RPMI7951 (cell line): ENCODE measurements at regions not wholly inside any gene's neighbourhood (a gene's known extent, or its start where the extent isn't known, plus 50 kb on each side); places are given as distances from the start of the nearest gene placed in this dataset.
"Not testable (repeated sequence)": the region's sequence is repeated elsewhere in the genome, so short reads cannot be mapped to it uniquely, and the experiment has no call there.

Experiments
- DNase-seq: peaks from one replicate; pipeline ENCODE4 v3.0.0-alpha.2; 2012; ENCODE audit warnings: low read depth

GRCh38 chr1:146411923-146412322, 183.1 kb upstream of the NOTCH2NLA start:
- not testable (repeated sequence) for DNase-seq

GRCh38 chr1:146409817-146410441, 181.1 kb upstream of the NOTCH2NLA start:
- DNase-seq = peak; percentile 85

DNA sequence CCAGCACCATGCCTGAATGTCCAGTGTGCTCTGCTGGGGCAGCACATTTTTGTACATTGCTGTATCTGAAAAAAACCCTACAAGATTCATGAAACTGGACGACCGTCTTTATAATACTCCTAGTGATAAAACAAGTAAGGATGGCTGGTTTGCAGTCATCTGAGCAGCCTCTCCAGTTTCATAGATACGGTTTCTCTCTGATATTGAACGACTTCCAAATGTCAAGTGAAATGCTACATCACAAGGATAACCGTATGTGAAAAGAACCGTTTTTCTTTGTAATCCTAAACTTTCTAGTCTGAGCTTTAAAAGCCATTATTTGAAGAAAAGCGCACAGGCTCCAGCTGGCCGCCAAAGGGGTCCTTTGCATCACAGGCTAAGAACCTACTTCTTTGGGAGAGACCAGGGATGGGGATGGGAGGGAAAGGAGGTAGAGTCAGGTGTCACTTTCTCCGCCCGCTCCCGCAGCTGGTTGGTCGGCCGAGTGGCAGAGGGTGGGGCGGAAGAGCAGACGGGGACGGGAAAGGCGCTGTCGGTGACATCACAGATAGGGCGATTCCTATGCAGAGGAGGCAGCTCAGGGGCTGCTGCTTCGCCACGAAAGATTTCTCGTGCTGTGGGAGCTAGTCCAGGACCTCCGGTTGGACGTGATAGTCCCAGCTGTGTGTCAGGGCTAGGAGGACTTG, 180.4 kb upstream of the NOTCH2NLA start:
- DNase-seq = peak; percentile 39

- DNase-seq = not testable (repeated sequence)
Measured at GRCh38 chr1:146401281-146401825, 172.5 kb upstream of the NOTCH2NLA start.

DNA sequence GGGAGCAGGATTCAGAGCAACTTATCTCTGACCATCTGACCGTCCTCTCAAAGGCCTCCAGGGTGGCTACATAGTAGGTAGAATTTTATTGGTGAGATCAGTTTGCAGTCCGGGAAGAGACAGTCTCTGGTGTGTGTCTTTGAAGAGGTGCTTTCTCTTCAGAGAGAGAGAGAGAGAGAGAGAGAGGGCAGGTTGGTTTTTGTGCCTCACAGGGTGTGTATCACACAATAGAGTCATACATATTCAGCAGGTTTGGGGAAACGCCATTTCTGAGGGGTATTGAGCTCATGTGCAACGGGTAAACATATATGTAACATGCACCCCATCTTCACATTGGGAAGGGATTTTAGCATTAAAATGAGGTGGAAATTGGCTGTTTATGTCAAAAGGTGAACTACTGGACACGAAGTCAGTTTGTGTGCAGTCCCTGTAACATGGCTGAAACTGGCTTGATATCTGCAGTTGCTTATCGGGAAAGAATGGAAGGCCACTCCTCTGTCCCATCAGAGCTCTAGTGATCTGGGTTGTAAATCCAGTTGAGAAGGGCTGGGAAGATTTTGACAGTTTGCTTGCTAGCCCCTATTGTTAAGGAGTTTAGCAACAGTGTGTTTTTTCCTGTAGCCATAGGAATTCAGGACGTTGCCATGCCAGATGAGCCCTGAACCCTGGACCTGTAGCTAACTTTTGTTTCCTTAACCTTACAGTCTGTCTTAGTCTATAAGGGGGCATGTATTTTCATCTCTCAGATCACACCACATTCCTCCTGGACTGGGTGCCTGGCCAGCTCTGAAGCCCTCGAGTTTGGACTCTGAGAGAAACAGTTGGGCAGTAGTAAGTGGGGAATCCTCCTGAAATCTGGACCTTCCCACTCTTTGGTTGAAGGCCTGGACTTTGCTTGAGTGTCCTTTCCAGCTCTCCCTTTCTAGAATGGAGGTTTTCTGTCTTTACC, 171.6 kb upstream of the NOTCH2NLA start:
- not testable (repeated sequence) for DNase-seq

GRCh38 chr1:146399225-146399624, 170.4 kb upstream of the NOTCH2NLA start:
- DNase-seq = not testable (repeated sequence)

GRCh38 chr1:146396801-146397200, 168.0 kb upstream of the NOTCH2NLA start:
- DNase-seq = not testable (repeated sequence)

GRCh38 chr1:146396242-146396641, 167.4 kb upstream of the NOTCH2NLA start:
- not testable (repeated sequence) for DNase-seq

DNA sequence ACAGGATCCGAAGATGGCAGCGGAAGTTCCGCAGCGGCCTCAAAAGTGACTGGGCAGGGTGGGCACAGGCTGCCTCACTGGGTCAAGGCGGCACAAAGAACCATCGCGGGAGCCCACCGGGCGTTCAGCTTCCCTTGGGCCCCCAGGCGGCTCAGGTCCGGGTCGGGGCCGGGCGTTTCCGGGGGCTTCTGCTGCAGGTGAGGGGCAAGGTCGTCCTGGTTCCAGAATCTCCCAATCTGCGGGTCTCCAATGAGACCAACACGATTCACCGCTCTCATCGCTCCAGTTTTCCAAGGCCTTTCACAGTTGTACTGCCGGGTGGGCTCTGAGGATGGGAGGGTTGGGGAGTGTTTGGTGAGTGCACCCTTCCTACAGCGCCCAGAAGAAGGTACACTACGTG, 165.0 kb upstream of the NOTCH2NLA start:
- not testable (repeated sequence) for DNase-seq

- not testable (repeated sequence) for DNase-seq
Measured at GRCh38 chr1:146393154-146393553, 164.3 kb upstream of the NOTCH2NLA start.

DNA sequence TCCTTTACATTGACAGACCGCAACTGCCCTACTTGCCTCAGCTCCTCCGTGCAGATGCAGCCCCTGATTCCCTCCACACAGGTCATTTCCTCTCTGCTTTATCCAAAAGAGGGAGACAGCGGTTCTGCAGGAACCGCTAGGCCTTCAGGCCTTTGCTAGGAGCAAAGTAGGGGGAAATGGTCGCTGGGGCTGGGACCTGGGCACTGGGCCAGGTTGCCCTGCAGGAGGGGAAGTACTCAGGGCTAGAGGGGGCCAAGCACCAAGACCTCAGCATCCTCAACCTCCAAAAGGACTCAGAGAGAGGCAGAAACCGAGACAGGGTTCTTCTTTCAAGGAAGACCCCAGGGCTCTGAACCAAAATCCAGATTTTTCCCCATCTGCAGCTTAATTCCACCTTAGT, 160.4 kb upstream of the NOTCH2NLA start:
- DNase-seq = not testable (repeated sequence)

DNA sequence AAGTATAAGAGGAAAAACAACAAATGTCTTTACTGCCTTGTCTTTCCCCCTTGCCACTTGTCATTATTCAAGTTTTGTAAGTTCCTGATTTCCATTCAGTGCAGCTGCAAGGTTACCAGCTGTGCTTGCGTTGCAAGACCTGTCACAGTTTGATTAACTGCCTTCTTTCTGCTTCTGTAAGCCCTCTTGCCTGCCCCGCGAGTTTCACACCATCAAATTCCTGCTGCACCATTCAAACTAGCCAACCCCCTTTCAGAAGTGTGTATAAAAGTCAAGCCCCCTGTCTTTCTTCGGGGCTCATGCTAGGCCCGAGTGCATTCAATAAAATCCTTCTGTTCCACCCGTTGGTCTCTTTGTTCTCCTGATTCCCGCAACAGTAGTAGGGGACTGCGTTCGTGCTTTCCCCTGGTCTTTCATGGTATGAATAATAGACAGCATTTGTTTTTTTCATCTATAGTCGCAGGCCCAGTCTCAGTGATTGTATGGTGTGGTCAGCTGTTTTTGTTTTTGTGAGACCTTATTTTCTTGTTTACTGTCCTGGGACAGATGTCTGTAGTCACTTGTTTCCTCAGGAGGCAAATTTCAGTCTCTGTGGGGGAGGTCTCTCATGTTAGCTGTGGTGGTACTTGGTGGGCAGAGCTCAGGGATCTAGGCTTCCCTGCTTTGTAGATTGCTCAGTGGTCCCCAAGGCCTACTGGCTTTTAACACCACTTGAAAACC, 159.1 kb upstream of the NOTCH2NLA start:
- DNase-seq = peak; percentile 64

- peak; percentile 97 for DNase-seq
Measured at GRCh38 chr1:146386851-146387749, 158.3 kb upstream of the NOTCH2NLA start.

DNA sequence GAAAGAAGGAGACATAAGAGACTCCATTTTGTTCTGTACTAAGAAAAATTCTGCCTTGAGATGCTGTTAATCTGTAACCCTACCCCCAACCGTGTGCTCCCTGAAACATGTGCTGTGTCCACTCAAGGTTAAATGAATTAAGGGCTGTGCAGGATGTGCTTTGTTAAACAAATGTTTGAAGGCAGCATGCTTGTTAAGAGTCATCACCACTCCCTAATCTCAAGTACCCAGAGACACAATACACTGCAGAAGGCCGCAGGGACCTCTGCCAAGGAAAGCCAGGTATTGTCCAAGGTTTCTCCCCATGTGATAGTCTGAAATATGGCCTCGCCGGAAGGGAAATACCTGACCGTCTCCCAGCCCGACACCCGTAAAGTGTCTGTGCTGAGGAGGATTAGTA, 152.4 kb upstream of the NOTCH2NLA start:
- not testable (repeated sequence) for DNase-seq

DNA sequence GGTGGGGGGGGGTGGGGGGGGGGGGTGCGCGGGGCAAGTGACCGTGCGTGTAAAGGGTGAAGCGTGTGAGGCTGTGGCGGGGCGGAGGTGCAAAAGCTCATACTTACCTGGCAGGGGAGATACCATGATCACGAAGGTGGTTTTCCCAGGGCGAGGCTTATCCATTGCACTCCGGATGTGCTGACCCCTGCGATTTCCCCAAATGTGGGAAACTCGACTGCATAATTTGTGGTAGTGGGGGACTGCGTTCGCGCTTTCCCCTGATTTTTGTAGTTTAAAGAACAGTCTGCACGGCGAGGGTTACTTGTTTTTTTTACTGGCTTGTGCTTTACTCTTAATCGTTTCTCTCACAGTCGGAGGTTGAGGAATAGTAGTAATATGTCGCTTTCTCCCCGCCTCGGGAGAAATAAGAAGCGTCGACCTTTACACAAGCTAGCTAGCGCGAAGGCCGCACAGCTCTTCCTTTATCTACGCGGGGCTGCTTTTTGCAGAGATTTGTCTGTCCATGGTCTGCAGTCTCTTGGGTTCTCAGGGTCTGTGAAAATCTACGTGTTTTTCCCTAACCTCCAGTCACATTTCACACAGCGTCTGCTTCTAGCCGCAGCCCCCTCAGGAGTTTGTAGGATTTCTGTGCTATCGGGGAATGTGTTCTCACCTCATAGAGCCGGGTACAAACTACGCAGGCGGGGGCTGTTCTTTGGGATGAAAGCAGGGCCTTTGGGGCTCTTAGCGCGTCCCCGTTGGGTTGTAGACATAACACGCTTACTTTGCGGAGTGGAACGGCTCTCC, 148.1 kb upstream of the NOTCH2NLA start:
- DNase-seq = peak; percentile 99

GRCh38 chr1:146376309-146376707, 147.5 kb upstream of the NOTCH2NLA start:
- DNase-seq = peak; percentile 80

- not testable (repeated sequence) for DNase-seq
Measured at GRCh38 chr1:146375108-146375507, 146.3 kb upstream of the NOTCH2NLA start.

DNA sequence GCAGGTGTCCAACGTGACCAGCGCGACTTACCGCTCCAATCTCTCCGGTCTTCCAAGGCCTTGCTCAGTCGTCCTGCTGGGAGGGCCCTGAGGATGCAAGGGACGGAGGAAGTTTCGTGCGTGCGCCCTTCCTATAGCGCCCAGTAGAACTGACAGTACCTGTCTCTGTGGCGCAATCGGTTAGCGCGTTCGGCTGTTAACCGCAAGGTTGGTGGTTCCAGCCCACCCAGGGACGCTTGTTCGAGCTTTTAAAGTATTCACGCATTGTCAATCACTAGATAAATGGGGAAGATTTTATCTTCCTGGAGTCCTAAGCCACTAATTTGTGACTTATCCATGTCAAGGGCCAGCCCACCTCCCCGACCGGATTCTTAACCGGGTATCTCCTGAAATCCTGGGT, 141.1 kb upstream of the NOTCH2NLA start:
- DNase-seq = peak; percentile 29

DNA sequence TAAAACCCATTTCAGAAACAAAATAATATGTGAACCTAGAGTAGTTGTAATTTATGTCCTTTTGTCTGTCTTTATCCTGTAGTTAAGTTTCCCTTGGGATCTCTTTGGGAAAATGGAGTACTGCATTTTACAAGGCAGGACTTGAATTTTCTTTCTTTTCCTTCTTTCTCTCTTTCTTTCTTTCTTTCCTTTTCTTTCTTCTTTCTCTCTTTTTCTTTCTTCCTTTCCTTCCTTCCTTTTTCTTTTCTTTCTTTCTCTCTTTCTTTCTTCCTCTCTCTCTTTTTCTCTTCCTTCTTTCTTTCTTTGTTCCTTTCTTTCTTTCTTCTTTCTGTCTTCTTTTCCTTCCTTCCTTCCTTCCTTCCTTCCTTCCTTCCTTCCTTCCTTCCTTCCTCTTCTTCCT, 126.6 kb upstream of the NOTCH2NLA start:
- not testable (repeated sequence) for DNase-seq
